GM18858 (cell line): ENCODE measurements at regions not wholly inside any gene's neighbourhood (a gene's known extent, or its start where the extent isn't known, plus 50 kb on each side); places are given as distances from the start of the nearest gene placed in this dataset.
"Not testable (repeated sequence)": the region's sequence is repeated elsewhere in the genome, so short reads cannot be mapped to it uniquely, and the experiment has no call there.

Experiments
- ATAC-seq: cut with Tn5 transposase; IDR thresholded peaks from one replicate; pipeline ENCODE4 v1.9.1; 2021; ENCODE audit not compliant: unreplicated experiment

GRCh38 chr2:87631402-87631801, 116.5 kb upstream of the PLGLB2 start:
- not testable (repeated sequence) for ATAC-seq

GRCh38 chr2:87633287-87633963, 114.5 kb upstream of the PLGLB2 start:
- ATAC-seq, result not testable (repeated sequence)

- not testable (repeated sequence) for ATAC-seq
These were observed 113.8 kb upstream of the PLGLB2 start for GRCh38 chr2:87634106-87634505.

DNA sequence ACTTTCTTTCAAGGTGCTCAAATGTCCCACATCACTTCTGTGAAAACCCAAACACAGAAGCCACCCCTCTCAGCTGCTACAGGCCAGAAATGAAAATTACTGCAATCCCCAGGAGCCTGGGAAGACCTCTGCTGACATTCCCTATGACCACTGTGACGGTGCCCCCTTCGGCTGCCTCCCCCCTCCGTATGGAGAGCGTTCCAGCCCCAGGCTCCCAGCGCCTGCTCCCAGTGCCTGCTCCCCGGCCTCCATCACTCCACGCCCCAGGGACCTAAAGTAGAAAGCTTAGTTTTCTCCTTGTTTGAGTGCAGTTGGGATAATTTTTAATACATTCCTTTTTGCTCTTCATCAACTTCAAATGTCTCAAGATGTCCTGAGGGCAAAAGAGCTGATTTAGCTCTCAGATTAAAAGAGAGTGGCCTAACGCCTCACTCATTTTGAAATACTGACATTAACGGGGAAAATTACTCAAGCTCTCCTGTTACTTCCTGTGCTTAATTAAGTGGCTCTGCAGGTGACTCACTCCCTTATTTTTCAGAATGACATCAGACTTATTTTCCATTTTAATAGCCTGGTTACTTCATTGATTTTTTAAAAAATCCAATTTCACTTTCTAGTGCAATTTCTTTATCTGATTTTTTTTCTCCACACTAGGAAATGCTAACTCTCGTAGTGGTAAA, 112.8 kb upstream of the PLGLB2 start:
- not testable (repeated sequence) for ATAC-seq

DNA sequence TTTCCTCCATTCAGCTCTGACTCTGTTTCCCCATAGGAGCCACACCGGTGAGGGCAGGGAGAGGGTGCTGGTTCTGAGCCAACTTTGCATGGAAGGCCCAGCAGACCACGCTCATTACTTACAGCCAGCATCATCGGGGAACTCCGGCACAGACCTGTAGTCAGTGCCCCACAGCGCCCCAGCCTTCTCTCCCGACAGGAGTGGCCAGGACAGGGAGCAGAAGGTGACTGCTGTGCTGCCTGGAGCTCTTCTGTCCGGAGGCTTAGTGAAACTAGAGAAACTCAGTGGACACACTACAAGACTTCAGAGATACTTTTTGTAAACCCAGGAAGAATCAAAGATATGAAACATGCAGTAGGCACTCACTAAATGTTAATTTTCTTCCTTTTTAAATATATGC, 111.6 kb upstream of the PLGLB2 start:
- not testable (repeated sequence) for ATAC-seq

GRCh38 chr2:87636735-87637134, 111.2 kb upstream of the PLGLB2 start:
- ATAC-seq, result not testable (repeated sequence)

GRCh38 chr2:87637249-87637990, 110.5 kb upstream of the PLGLB2 start:
- ATAC-seq, result not testable (repeated sequence)

DNA sequence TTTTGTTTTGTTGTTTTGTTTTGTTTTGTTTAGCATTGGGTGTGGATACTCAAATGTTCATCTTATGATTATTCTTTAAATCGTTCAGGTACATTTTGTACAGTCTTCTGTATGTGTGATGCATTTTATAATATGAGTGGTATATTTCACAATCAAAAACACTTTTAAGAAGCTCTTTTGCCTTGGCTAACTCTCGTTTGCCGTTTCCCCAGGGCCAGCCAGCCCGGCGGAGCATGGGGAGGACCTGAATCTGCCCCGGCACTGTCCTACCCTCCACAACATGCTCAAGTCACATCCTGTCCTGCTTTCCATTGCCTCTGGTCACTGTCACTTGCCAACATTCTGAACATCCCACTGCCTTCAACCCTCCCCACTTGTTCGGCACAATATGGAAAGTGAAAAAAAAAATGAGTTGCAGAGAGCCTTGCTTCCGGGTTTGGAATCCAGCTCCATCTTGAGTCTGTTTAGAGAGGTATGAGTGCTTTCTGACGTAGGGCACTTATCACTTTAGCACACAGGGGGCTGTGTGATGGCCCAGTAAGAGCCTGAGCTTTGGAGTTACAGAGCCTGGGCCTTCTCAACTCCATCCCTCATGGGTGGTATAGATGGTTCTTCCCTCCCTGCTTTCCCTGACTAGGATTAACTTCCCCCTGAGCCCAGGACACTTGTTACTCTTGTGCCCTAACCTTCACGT, 109.6 kb upstream of the PLGLB2 start:
- ATAC-seq, result not testable (repeated sequence)

DNA sequence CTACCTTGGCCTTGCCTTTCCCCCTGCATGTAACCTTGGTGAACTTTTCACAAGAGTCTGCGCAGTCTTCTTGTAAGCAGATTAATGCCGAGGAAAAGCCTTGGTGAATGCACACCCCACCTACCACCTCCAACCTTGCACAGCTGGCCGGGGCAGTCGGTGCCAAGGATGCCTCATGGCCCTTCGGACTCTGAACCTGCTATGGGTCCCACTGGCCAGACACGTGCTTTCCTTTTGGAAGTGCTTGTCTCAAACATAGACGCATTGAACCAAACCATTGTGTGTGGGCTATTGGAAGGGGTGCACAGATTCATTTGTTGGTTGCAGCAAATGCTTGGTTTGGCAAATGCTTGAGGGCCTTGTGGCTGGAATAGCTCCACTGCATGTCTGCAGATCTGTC, 109.0 kb upstream of the PLGLB2 start:
- ATAC-seq, result not testable (repeated sequence)

- not testable (repeated sequence) for ATAC-seq
These were observed 108.0 kb upstream of the PLGLB2 start for GRCh38 chr2:87639801-87640440.

- ATAC-seq, result not testable (repeated sequence)
These were observed 106.8 kb upstream of the PLGLB2 start for GRCh38 chr2:87640961-87641563.

- not testable (repeated sequence) for ATAC-seq
These were observed 104.7 kb upstream of the PLGLB2 start for GRCh38 chr2:87643165-87643564.

DNA sequence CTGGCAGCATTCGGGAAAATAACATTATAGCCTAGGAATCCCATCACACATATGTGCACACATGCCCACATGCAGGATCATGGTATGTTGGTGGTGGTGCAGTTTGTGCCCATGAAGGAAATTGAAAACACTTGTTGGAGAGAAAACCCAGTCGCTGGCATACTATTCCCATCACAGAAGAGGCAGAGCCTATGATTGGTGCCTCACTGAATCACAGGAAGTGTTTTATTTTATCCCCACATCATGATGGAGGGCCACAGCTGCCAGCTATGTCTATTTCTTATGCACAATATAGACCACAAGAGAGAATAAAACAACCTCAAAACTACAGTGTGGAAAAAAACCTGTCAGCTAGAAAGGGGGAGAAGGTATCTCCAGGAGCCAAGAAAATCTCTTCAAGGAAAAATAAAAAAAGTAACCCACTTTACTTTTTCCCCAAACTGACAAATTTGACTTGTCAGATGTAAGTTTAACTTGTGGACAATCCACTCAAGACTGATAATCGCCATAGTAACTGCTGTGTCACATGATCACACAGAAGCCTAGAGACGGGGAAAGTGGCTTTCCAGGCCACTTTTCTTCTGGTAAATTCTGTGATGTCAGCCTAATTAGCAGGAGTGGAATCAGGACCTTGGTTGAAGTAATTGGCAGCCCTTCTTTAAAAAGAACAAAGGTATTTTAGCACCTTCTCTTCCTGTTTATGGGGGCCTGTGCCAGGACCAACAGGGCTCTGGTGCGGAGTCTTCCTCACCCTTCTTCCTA, 100.0 kb upstream of the PLGLB2 start:
- ATAC-seq, result not testable (repeated sequence)

DNA sequence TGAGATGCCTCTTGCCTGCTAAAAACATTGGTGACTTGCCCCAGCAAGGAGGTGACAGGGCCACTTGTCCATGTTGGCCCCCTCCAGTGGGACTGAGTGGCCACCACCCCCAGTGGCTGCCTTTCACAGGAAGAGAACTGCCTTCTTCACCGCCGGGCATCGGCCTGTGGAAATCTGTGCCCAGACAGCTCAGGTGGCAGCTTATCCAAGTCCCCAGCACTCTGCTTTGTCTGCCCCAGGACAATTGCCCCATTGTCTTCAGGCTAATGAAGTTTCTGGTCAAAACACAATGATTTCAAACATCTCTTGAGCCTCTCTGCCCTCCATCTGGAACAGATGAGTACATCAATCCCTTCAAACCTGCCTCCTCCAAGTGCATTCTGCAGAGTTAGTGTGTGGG, 99.1 kb upstream of the PLGLB2 start:
- ATAC-seq, result not testable (repeated sequence)

DNA sequence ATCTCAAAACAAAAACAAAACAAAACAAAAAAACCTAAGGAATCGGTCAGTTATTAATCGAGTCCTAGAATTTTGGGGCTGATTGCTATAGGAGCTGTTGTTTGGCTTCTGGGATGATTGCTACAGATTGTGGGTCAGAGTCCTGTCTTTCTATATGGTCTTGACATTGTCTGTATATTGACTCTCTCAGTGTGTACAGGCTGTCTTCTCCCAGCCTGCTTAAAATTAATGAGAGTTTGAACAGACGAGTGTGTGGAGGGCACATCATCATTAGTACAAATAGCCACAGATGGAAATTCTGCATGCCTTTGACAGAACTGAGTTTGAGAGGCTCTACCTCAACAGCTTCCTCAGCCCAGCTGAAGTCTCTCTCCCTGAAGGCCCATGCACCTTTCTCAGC, 98.0 kb upstream of the PLGLB2 start:
- not testable (repeated sequence) for ATAC-seq

GRCh38 chr2:87650837-87651236, 97.0 kb upstream of the PLGLB2 start:
- not testable (repeated sequence) for ATAC-seq

GRCh38 chr2:87651589-87651988, 96.3 kb upstream of the PLGLB2 start:
- not testable (repeated sequence) for ATAC-seq

DNA sequence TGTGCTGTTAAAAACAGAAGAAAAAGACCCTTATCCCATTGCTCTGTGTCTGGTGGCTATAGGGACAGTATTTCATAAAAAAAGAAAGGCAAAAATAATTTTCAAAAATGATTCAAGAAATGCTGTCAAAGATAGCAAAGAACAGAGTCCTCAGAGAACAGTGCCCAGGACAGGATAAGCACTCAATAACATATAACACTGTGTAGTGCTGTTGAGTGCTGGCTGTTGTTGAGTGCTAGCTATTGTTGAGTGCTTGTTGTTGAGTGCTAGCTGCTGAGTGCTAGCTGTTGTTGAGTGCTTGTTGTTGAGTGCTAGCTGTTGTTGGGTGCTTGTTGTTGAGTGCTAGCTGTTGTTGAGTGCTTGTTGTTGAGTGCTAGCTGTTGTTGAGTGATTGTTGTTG, 94.5 kb upstream of the PLGLB2 start:
- not testable (repeated sequence) for ATAC-seq

DNA sequence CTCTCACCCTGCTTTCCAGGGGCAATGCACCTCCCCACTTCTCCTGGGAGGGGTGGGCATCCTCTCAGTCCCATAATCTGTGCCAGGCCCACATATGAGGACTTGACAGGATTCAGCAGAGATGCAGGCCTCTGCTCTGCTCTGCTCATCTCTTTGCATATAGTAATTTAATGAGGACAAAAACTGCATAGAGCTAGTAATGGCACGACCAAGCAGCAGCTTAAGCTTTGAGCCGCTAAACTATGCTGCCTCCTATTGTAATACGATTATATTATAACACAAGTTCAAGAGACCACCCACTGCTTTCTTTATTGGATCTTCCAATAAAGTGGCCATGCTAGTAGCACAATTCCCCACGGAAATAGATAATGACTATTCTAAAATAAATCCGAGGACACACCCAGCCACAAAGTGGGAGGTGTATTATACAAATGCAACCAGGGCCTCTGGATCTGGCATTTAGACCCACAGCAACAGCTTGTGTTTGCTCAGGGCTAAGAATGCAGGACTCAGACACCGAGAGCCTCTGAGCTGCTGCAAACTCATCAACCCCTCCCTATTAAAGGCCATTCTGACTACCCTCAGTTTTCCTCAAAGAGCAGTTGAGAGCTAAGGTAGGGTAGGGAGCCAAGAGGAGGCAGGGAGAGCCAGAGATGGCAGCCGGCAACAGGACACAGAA, 93.6 kb upstream of the PLGLB2 start:
- ATAC-seq, result not testable (repeated sequence)
